Chondrocyte (in vitro differentiated cells): ENCODE measurements at regions not wholly inside any gene's neighbourhood (a gene's known extent, or its start where the extent isn't known, plus 50 kb on each side); places are given as distances from the start of the nearest gene placed in this dataset.
A peak's percentile ranks its signal among the peaks of the same experiment; 100 is the strongest.

Experiments used
- DNase-seq: peaks from one replicate; pipeline ENCODE4 v3.0.0; 2021; ENCODE audit warnings: mixed read lengths, low spot score
- H3K27ac Mint-ChIP-seq: one replicate; pipeline ENCODE4 v1.8.0; 2021; ENCODE audit warnings: mild to moderate bottlenecking, moderate library complexity, mixed read lengths; ENCODE audit not compliant: unreplicated experiment
- H3K27me3 Mint-ChIP-seq: 2 replicates; pipeline ENCODE4 v1.8.0; 2021; ENCODE audit warnings: low read depth, mixed read lengths
- H3K36me3 Mint-ChIP-seq: 2 replicates; pipeline ENCODE4 v1.8.0; 2021; ENCODE audit warnings: low read depth, mixed read lengths
- H3K4me1 Mint-ChIP-seq: 2 replicates; pipeline ENCODE4 v1.8.0; 2021; ENCODE audit warnings: low read depth, mild to moderate bottlenecking, mixed read lengths
- H3K4me3 Mint-ChIP-seq: one replicate; pipeline ENCODE4 v1.8.0; 2021; ENCODE audit warnings: mild to moderate bottlenecking, moderate library complexity, mixed read lengths; ENCODE audit not compliant: unreplicated experiment
- H3K9me3 Mint-ChIP-seq: 2 replicates; pipeline ENCODE4 v1.8.0; 2021; ENCODE audit warnings: low read depth, mixed read lengths
- CTCF ChIP-seq: fragments of 200-600 bp; sonication (generic); IDR thresholded peaks from 2 replicates; pipeline ENCODE4 v1.5.0; 2021; ENCODE audit warnings: antibody characterized with exemption, mild to moderate bottlenecking, moderate library complexity

GRCh38 chr2:203585516-203585915, 50.4 kb upstream of the RAPH1 start:
- TF ChIP-seq CTCF: no peak
- Mint-ChIP-seq H3K4me3 (no peak overlapping the region), H3K36me3 (no peaks in the 10 kb centered on the region), H3K27ac (no peak overlapping the region), H3K9me3 (no peaks in the 10 kb centered on the region), H3K4me1 (peaks cover 57% of the 10 kb centered on the region), H3K27me3 (no peaks in the 10 kb centered on the region)
- DNase-seq: no peak

DNA sequence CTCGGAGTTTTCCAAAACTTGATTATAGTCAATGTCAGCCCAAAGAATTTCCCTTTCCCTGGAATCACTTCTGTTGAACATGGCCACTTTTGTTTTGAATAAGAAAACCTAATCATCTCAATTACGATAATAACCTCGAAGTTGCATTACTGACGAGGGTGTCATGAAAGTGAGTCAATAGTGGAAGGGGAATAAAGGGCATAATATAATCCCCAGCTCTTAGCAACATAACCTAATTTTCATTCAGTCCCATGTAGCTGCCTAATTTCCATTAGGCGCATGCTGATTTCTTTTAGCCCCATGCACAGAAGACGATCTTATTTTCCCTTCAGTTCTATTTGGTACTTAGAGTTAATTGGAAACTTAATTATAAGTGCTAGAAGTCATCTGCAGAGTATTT, 51.1 kb upstream of the RAPH1 start:
- H3K27ac Mint-ChIP-seq: no peak overlapping the region
- H3K27me3 Mint-ChIP-seq: no peaks in the 10 kb centered on the region

DNA sequence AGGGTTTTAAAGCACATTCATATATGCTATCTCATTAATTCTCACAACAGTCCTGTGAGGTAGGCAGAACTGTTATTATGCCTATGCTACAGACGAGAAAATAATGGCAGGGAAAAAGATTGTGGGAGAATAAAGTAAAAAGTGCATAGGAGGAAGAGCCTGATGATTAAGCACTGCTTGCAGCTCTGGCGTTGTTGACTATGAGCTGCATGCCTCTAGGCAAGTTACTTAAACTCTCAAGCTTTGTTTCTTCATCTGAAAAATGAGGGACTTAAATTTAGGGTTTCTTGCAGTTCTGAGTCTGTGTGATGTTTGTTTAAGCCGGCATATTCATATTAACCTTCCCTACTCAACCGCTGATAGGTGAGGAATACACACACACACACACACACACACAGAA, 51.6 kb upstream of the RAPH1 start:
- peaks cover 59% of the 10 kb centered on the region for H3K4me1 Mint-ChIP-seq
- no peak for TF ChIP-seq CTCF
- no peak overlapping the region for H3K27ac Mint-ChIP-seq
- no peak overlapping the region for H3K4me3 Mint-ChIP-seq
- H3K27me3 Mint-ChIP-seq: no peaks in the 10 kb centered on the region
- DNase-seq: no peak
- no peaks in the 10 kb centered on the region for H3K9me3 Mint-ChIP-seq
- no peaks in the 10 kb centered on the region for H3K36me3 Mint-ChIP-seq

More for the DNA sequence above, 51.1 kb upstream of the RAPH1 start:
- H3K36me3 Mint-ChIP-seq: no peaks in the 10 kb centered on the region
- H3K9me3 Mint-ChIP-seq: no peaks in the 10 kb centered on the region
- TF ChIP-seq CTCF: no peak
- H3K4me1 Mint-ChIP-seq: peaks cover 58% of the 10 kb centered on the region
- H3K4me3 Mint-ChIP-seq: no peak overlapping the region
- no peak for DNase-seq

DNA sequence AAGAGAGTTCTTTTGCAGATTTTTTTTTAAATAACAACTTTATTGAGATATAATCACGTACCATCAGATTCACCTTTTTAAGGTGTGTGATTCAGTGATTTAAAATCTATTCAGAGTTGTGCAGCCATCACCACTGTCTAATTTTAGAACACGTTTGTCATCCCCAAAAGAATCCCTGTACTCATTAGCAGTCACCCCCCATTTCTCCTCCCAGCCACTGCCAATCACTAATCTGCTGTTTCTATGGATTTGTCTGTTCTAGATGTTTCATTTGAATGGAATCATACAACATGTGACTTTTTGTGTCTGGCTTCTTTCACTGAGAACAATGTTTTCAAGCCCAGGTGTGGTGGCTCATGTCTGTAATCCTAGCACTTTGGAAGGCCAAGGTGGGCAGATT, 55.4 kb upstream of the RAPH1 start:
- H3K4me3 Mint-ChIP-seq: no peak overlapping the region
- no peaks in the 10 kb centered on the region for H3K36me3 Mint-ChIP-seq
- no peak overlapping the region for H3K27ac Mint-ChIP-seq
- TF ChIP-seq CTCF: no peak
- no peak for DNase-seq
- no peaks in the 10 kb centered on the region for H3K9me3 Mint-ChIP-seq
- H3K27me3 Mint-ChIP-seq: no peaks in the 10 kb centered on the region
- H3K4me1 Mint-ChIP-seq: peaks cover 53% of the 10 kb centered on the region

DNA sequence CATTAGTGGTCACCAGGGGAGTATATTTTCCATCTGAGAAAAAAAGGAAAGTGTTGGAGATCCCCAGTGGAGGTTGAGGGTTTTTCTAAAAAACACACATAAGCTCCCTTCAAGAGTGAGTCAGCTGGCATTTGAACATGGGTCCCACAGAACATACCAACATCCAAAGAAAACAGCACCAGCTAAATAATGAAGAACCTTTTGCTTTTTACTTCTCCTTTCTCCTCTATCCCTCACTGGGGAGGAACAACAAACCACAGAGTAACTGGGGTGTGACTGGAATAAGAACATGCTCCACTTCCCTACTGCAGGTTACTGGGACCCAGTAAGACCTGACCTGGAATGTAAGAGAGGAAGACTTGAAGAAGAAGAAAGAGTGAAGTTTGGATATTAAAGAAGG, 56.5 kb upstream of the RAPH1 start:
- TF ChIP-seq CTCF: no peak
- Mint-ChIP-seq H3K36me3 (no peaks in the 10 kb centered on the region), H3K9me3 (no peaks in the 10 kb centered on the region), H3K27ac (peak overlapping the region; percentile 50), H3K27me3 (no peaks in the 10 kb centered on the region), H3K4me3 (no peak overlapping the region), H3K4me1 (peaks cover 51% of the 10 kb centered on the region)
- no peak for DNase-seq
